Stimulated activated CD8-positive, alpha-beta memory T cell treated with anti-CD3 and anti-CD28 coated beads, Interleukin-12 subunit alpha, Interleukin-12 subunit beta, amount 100 ng/mL, for 1 hour (primary cell): ENCODE measurements at regions not wholly inside any gene's neighbourhood (a gene's known extent, or its start where the extent isn't known, plus 50 kb on each side); places are given as distances from the start of the nearest gene placed in this dataset.
"Not testable (repeated sequence)": the region's sequence is repeated elsewhere in the genome, so short reads cannot be mapped to it uniquely, and the experiment has no call there.

Experiments
- DNase-seq: peaks from one replicate; pipeline ENCODE4 v3.0.0-alpha.2; 2020; ENCODE audit warnings: low read depth

GRCh38 chr16:7278636-7279035 lies 54.0 kb upstream of the RBFOX1 start:
- DNase-seq: no peak

- no peak for DNase-seq
These were observed 60.0 kb upstream of the RBFOX1 start for GRCh38 chr16:7272567-7273158.

GRCh38 chr16:7271486-7271885 lies 61.2 kb upstream of the RBFOX1 start:
- DNase-seq: no peak

GRCh38 chr16:7270823-7271222 lies 61.8 kb upstream of the RBFOX1 start:
- no peak for DNase-seq

GRCh38 chr16:7270006-7270405 lies 62.6 kb upstream of the RBFOX1 start:
- no peak for DNase-seq

GRCh38 chr16:7268182-7268581 lies 64.5 kb upstream of the RBFOX1 start:
- DNase-seq: no peak

GRCh38 chr16:7257016-7257415 lies 75.6 kb upstream of the RBFOX1 start:
- no peak for DNase-seq

- no peak for DNase-seq
These were observed 86.1 kb upstream of the RBFOX1 start for GRCh38 chr16:7246578-7246977.

- DNase-seq: no peak
These were observed 93.1 kb upstream of the RBFOX1 start for GRCh38 chr16:7239547-7239946.

- no peak for DNase-seq
These were observed 95.7 kb upstream of the RBFOX1 start for GRCh38 chr16:7236824-7237410.

GRCh38 chr16:7233975-7234374 lies 98.7 kb upstream of the RBFOX1 start:
- DNase-seq: no peak

GRCh38 chr16:7231762-7232161 lies 100.9 kb upstream of the RBFOX1 start:
- no peak for DNase-seq

GRCh38 chr16:7229433-7230218 lies 103.0 kb upstream of the RBFOX1 start:
- DNase-seq: not testable (repeated sequence)

- DNase-seq: no peak
These were observed 105.4 kb upstream of the RBFOX1 start for GRCh38 chr16:7227229-7227721.

- DNase-seq: no peak
These were observed 111.5 kb upstream of the RBFOX1 start for GRCh38 chr16:7221157-7221556.

GRCh38 chr16:7218936-7219335 lies 113.7 kb upstream of the RBFOX1 start:
- DNase-seq: no peak

- DNase-seq: no peak
These were observed 114.8 kb upstream of the RBFOX1 start for GRCh38 chr16:7217797-7218196.

- DNase-seq: no peak
These were observed 115.9 kb upstream of the RBFOX1 start for GRCh38 chr16:7216719-7217118.

- no peak for DNase-seq
These were observed 120.9 kb upstream of the RBFOX1 start for GRCh38 chr16:7211781-7212180.

- DNase-seq: no peak
These were observed 123.0 kb upstream of the RBFOX1 start for GRCh38 chr16:7209598-7209997.

GRCh38 chr16:7206469-7206868 lies 126.2 kb upstream of the RBFOX1 start:
- no peak for DNase-seq

GRCh38 chr16:7200320-7200719 lies 132.3 kb upstream of the RBFOX1 start:
- DNase-seq: no peak

GRCh38 chr16:7185689-7186088 lies 147.0 kb upstream of the RBFOX1 start:
- DNase-seq: no peak
